HFF-Myc (cell line): ENCODE measurements at regions not wholly inside any gene's neighbourhood (a gene's known extent, or its start where the extent isn't known, plus 50 kb on each side); places are given as distances from the start of the nearest gene placed in this dataset.

ENCODE experiments used
- DNase-seq: peaks from one replicate; pipeline ENCODE4 v3.0.0-alpha.2; 2011; ENCODE audit warnings: low read depth; ENCODE audit errors: extremely low read depth
- H3K4me3 ChIP-seq: replicated peaks from 2 replicates; pipeline ENCODE4 v1.5.1; 2011; ENCODE audit warnings: low read depth, mild to moderate bottlenecking, control low read depth, low read length
- CTCF ChIP-seq: IDR thresholded peaks from 2 replicates; pipeline ENCODE4 v1.5.1; 2012; ENCODE audit warnings: mild to moderate bottlenecking, low read depth, low read length, control low read depth; ENCODE audit errors: missing control alignments

- DNase-seq, result no peak
- H3K4me3 ChIP-seq, result no peak overlapping the region
- no peak for TF ChIP-seq CTCF
Measured at GRCh38 chr1:118828038-118828437, 160.1 kb downstream of the TBX15 start.

- TF ChIP-seq CTCF, result no peak
- no peak overlapping the region for H3K4me3 ChIP-seq
- DNase-seq, result no peak
Measured at GRCh38 chr1:118827636-118828035, 160.5 kb downstream of the TBX15 start.

- no peak for DNase-seq
- H3K4me3 ChIP-seq, result no peak overlapping the region
- no peak for TF ChIP-seq CTCF
Measured at GRCh38 chr1:118827207-118827606, 160.9 kb downstream of the TBX15 start.

- TF ChIP-seq CTCF, result no peak
- no peak for DNase-seq
- no peak overlapping the region for H3K4me3 ChIP-seq
Measured at GRCh38 chr1:118826669-118827068, 161.5 kb downstream of the TBX15 start.

- TF ChIP-seq CTCF, result no peak
- DNase-seq, result no peak
Measured at GRCh38 chr1:118825619-118826018, 162.5 kb downstream of the TBX15 start.

GRCh38 chr1:118821801-118822200, 166.3 kb downstream of the TBX15 start:
- TF ChIP-seq CTCF, result no peak
- no peak for DNase-seq
- H3K4me3 ChIP-seq, result no peak overlapping the region

More at GRCh38 chr1:118825619-118826018, 162.5 kb downstream of the TBX15 start:
- H3K4me3 ChIP-seq, result no peak overlapping the region

GRCh38 chr1:118820864-118821263, 167.3 kb downstream of the TBX15 start:
- H3K4me3 ChIP-seq, result no peak overlapping the region
- no peak for DNase-seq
- no peak for TF ChIP-seq CTCF
